Keratinocyte (primary cell): ENCODE measurements at regions not wholly inside any gene's neighbourhood (a gene's known extent, or its start where the extent isn't known, plus 50 kb on each side); places are given as distances from the start of the nearest gene placed in this dataset.

Source experiments
- DNase-seq: peaks from one replicate; pipeline ENCODE4 v3.0.0-alpha.2; 2011; ENCODE audit warnings: low read depth, missing footprints, low spot score
- FAIRE-seq: peaks from 2 replicates; lab custom pipeline; 2011; peaks lifted over from hg19 to GRCh38; lab: Jason Lieb, UNC
- H2AFZ ChIP-seq: 2 replicates; pipeline ENCODE4 v1.6.0; 2012; ENCODE audit warnings: low read length, control low read depth, inconsistent platforms; ENCODE audit not compliant: control insufficient read depth
- H3K27ac ChIP-seq: 2 replicates; pipeline ENCODE4 v1.5.1; 2011; ENCODE audit warnings: low read length; ENCODE audit not compliant: control insufficient read depth, insufficient read depth
- H3K27me3 ChIP-seq: 3 replicates; pipeline ENCODE4 v1.6.0; 2011; ENCODE audit warnings: low read length; ENCODE audit not compliant: control insufficient read depth, insufficient read depth; ENCODE audit errors: extremely low read depth
- H3K36me3 ChIP-seq, 2 experiments: 2 replicates in 1 of 2; 3 replicates in 1 of 2; pipeline ENCODE4 v1.5.1; 2011; ENCODE audit warnings: low read length in 2 of 2, mild to moderate bottlenecking in 1 of 2; ENCODE audit not compliant: control insufficient read depth in 2 of 2, insufficient read depth in 2 of 2; ENCODE audit errors: extremely low read depth in 1 of 2
- H3K4me1 ChIP-seq: 3 replicates; pipeline ENCODE4 v1.5.1; 2011; ENCODE audit warnings: low read length; ENCODE audit not compliant: control insufficient read depth, insufficient read depth; ENCODE audit errors: extremely low read depth
- H3K4me2 ChIP-seq: 3 replicates; pipeline ENCODE4 v1.6.0; 2011; ENCODE audit warnings: low read depth, low read length; ENCODE audit not compliant: control insufficient read depth, insufficient read depth; ENCODE audit errors: extremely low read depth
- H3K4me3 ChIP-seq, 3 experiments: fragments of 200-600 bp in 1 of 3; sonication (generic) in 1 of 3; 2 replicates in 2 of 3; 3 replicates in 1 of 3; pipeline ENCODE4 v1.5.1; 2011 to 2016; ENCODE audit warnings: low read length in 3 of 3, mild to moderate bottlenecking in 3 of 3, control low read depth in 2 of 3, inconsistent platforms in 1 of 3, low read depth in 1 of 3, mixed read lengths in 1 of 3, mixed run types in 1 of 3, moderate library complexity in 1 of 3; ENCODE audit not compliant: control insufficient read depth in 2 of 3, insufficient read depth in 2 of 3; ENCODE audit errors: extremely low read depth in 1 of 3
- H3K79me2 ChIP-seq: 2 replicates; pipeline ENCODE4 v1.6.0; 2012; ENCODE audit warnings: low read length; ENCODE audit not compliant: control insufficient read depth, insufficient read depth
- H3K9ac ChIP-seq: 3 replicates; pipeline ENCODE4 v1.6.0; 2011; ENCODE audit warnings: low read length; ENCODE audit not compliant: control insufficient read depth, insufficient read depth; ENCODE audit errors: extremely low read depth
- H3K9me1 ChIP-seq: 3 replicates; pipeline ENCODE4 v1.6.0; 2011; ENCODE audit warnings: low read length; ENCODE audit not compliant: control insufficient read depth, insufficient read depth; ENCODE audit errors: extremely low read depth
- H3K9me3 ChIP-seq: 2 replicates; pipeline ENCODE4 v1.5.1; 2012; ENCODE audit warnings: low read depth, low read length; ENCODE audit not compliant: control insufficient read depth
- H4K20me1 ChIP-seq: 3 replicates; pipeline ENCODE4 v1.6.0; 2011; ENCODE audit warnings: low read length; ENCODE audit not compliant: control insufficient read depth, insufficient read depth; ENCODE audit errors: extremely low read depth
- CTCF ChIP-seq, 3 experiments: IDR thresholded peaks in 1 of 3; conservative IDR thresholded peaks in 1 of 3; optimal IDR thresholded peaks in 1 of 3; 2 replicates in 2 of 3; 3 replicates in 1 of 3; pipeline versions ENCODE3 to v1.5.1; 2011; ENCODE audit warnings: low read length in 3 of 3, mild to moderate bottlenecking in 3 of 3, moderate library complexity in 2 of 3, control low read depth in 1 of 3, inconsistent platforms in 1 of 3; ENCODE audit not compliant: insufficient read depth in 2 of 3; ENCODE audit errors: extremely low read depth in 1 of 3
- EZH2 ChIP-seq: IDR thresholded peaks from one replicate; pipeline ENCODE4 v1.6.1; 2012; ENCODE audit warnings: inconsistent platforms, mild to moderate bottlenecking, low read length, moderate library complexity
- dilution Hi-C: fragments of 300-500 bp; cut with MboI; formaldehyde crosslinking; loops from one replicate; pipeline ENCODE4 v1.7.0; 2020; ENCODE audit warnings: low sequenced_read_pairs; ENCODE audit not compliant: extremely low pct_ligation_motif_present

GRCh38 chr15:81779181-81779580, 266.6 kb downstream of the MEX3B start:
- no peaks in the 10 kb centered on the region for H3K27me3 ChIP-seq

GRCh38 chr15:81777546-81777945, 268.3 kb downstream of the MEX3B start:
- dilution Hi-C loops = no loop called here
- FAIRE-seq = no peak
- H4K20me1 ChIP-seq = no peaks in the 10 kb centered on the region

More at GRCh38 chr15:81779181-81779580, 266.6 kb downstream of the MEX3B start:
- no peak for FAIRE-seq
- dilution Hi-C loops = no loop called here
- Histone ChIP-seq H3K9ac (no peak overlapping the region), H2AFZ (no peak overlapping the region), H3K27ac (no peak overlapping the region), H3K4me1 (no peaks in the 10 kb centered on the region), H4K20me1 (no peaks in the 10 kb centered on the region), H3K36me3 (no peaks in the 10 kb centered on the region), H3K4me3 (no peak overlapping the region), H3K9me1 (no peaks in the 10 kb centered on the region), H3K9me3 (no peaks in the 10 kb centered on the region), H3K79me2 (no peaks in the 10 kb centered on the region), H3K4me2 (no peak overlapping the region)
- no peak for DNase-seq
- TF ChIP-seq CTCF (optimal IDR thresholded peaks at IDR 0.05 in 1 of 3, IDR thresholded peaks at IDR 0.05 in 1 of 3, conservative IDR thresholded peaks at IDR 0.05 in 1 of 3; ENCODE audit: extremely low read depth in 1 of 3, insufficient read depth in 2 of 3, low read length in 3 of 3) = no peak
- TF ChIP-seq EZH2 = no peak

More at GRCh38 chr15:81777546-81777945, 268.3 kb downstream of the MEX3B start:
- Histone ChIP-seq H3K4me2 (no peak overlapping the region), H3K36me3 (no peaks in the 10 kb centered on the region), H3K9me3 (no peaks in the 10 kb centered on the region), H3K27ac (no peak overlapping the region), H3K4me1 (no peaks in the 10 kb centered on the region), H2AFZ (no peak overlapping the region), H3K9me1 (no peaks in the 10 kb centered on the region), H3K27me3 (no peaks in the 10 kb centered on the region), H3K79me2 (no peaks in the 10 kb centered on the region), H3K4me3 (no peak overlapping the region), H3K9ac (no peak overlapping the region)
- no peak for DNase-seq
- TF ChIP-seq EZH2 (no peak), CTCF (optimal IDR thresholded peaks at IDR 0.05 in 1 of 3, IDR thresholded peaks at IDR 0.05 in 1 of 3, conservative IDR thresholded peaks at IDR 0.05 in 1 of 3; ENCODE audit: extremely low read depth in 1 of 3, insufficient read depth in 2 of 3, low read length in 3 of 3) (no peak)
